Breast epithelium (tissue), 4 donors: ENCODE measurements at regions not wholly inside any gene's neighbourhood (a gene's known extent, or its start where the extent isn't known, plus 50 kb on each side); places are given as distances from the start of the nearest gene placed in this dataset.

Experiments
- DNase-seq, 2 donors: peaks; one replicate each; pipeline ENCODE4 v3.0.0-alpha.2; 2019; ENCODE audit warnings: low spot score in 2 of 2
- H3K27ac ChIP-seq, 2 donors: fragments of 200-600 bp; sonication (generic) in 1 of 2; one replicate each; pipeline ENCODE4 v1.5.1; 2016 to 2019; ENCODE audit warnings: mild to moderate bottlenecking in 1 of 2
- H3K27me3 ChIP-seq, 2 donors: fragments of 200-600 bp; sonication (generic) in 1 of 2; one replicate each; pipeline versions ENCODE4 v1.5.1 to v1.6.0; 2017 to 2019; ENCODE audit warnings: control low read depth in 1 of 2, mild to moderate bottlenecking in 1 of 2
- H3K36me3 ChIP-seq: fragments of 200-600 bp; one replicate; pipeline ENCODE4 v1.5.1; 2019
- H3K4me1 ChIP-seq, 2 donors: fragments of 200-600 bp; sonication (generic); one replicate each; pipeline ENCODE4 v1.5.1; 2016 to 2019; ENCODE audit warnings: control low read depth in 1 of 2
- H3K4me3 ChIP-seq, 3 donors: fragments of 200-600 bp; sonication (generic); 1 replicate in 2 of 3; 2 replicates in 1 of 3; pipeline ENCODE4 v1.5.1; 2016 to 2019; ENCODE audit warnings: mild to moderate bottlenecking in 3 of 3, moderate library complexity in 2 of 3
- H3K9me3 ChIP-seq, 2 donors: fragments of 200-600 bp; sonication (generic) in 1 of 2; one replicate each; pipeline ENCODE4 v1.5.1; 2016 to 2019; ENCODE audit warnings: control low read depth in 1 of 2
- CTCF ChIP-seq, 3 donors: fragments of 450-650 bp; IDR thresholded peaks; one replicate each; pipeline ENCODE4 v1.5.1; 2016 to 2017; ENCODE audit warnings: antibody characterized with exemption in 3 of 3, mild to moderate bottlenecking in 3 of 3, moderate library complexity in 3 of 3
- POLR2A ChIP-seq: fragments of 450-650 bp; IDR thresholded peaks from one replicate; pipeline ENCODE4 v1.6.1; 2016; ENCODE audit warnings: antibody characterized with exemption, mild to moderate bottlenecking, moderate library complexity
- POLR2AphosphoS5 ChIP-seq, 3 donors: sonication (generic); formaldehyde crosslinking; IDR thresholded peaks; one replicate each; pipeline ENCODE4 v1.6.1; 2017; ENCODE audit warnings: antibody characterized with exemption in 3 of 3
- intact Hi-C: fragments of 100-400 bp; cut with DNase I; formaldehyde crosslinking; loops from one replicate; pipeline ENCODE4 v1.15.1; 2023; ENCODE audit warnings: low total_unique reads

DNA sequence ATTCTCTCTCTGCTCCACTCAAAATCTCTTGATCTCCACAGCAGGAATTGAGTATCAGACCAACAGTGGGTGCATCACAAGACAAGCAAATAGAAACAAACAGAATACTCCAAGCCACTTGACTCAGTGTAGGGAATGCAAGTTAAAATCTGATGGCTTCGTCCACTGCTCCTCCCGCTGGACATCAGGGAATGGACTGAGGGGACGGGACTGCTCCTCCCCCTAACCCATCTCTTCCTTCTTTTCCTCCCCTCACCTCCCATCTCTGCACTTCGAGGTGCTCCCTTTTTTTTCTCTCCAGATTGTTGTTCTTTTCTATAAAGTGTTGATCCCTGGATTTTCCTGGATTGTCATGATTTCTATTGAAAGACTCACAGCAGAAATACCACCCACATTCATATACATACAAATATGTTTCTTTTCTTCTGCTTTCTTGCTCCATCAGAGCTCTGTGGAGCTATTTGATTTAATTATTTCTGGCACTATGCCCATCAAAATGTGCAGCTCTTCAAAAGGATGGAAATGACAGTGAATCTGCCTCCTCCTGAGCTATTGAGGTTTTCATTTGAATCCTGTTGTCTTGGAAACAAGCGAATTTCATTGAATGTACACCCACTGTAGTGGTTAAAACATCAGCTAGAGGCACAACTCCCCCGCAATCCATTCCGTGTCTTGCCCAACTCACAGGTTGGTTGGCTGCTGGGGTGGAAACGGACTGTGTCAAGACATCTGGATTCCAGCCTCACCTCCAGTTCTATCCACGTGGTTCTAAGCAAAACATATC, 199.7 kb downstream of the SPTSSA start:
- no peaks in the 10 kb centered on the region for H3K9me3 ChIP-seq
- no peak overlapping the region for H3K4me3 ChIP-seq
- H3K4me1 ChIP-seq = no peaks in the 10 kb centered on the region
- TF ChIP-seq POLR2AphosphoS5 (IDR thresholded peaks at IDR 0.05) (no peak), POLR2A (no peak), CTCF (IDR thresholded peaks at IDR 0.05) (no peak)
- DNase-seq = no peak
- H3K36me3 ChIP-seq = no peaks in the 10 kb centered on the region
- H3K27ac ChIP-seq = no peak overlapping the region
- no peaks in the 10 kb centered on the region for H3K27me3 ChIP-seq
- intact Hi-C loops = no loop called here

GRCh38 chr14:34259996-34260395, 202.0 kb downstream of the SPTSSA start:
- Histone ChIP-seq H3K4me1 (no peaks in the 10 kb centered on the region), H3K36me3 (no peaks in the 10 kb centered on the region), H3K27ac (no peak overlapping the region), H3K4me3 (no peak overlapping the region), H3K27me3 (no peaks in the 10 kb centered on the region), H3K9me3 (no peaks in the 10 kb centered on the region)
- no peak for TF ChIP-seq CTCF (IDR thresholded peaks at IDR 0.05)
- TF ChIP-seq POLR2AphosphoS5 (IDR thresholded peaks at IDR 0.05) = no peak
- TF ChIP-seq POLR2A = no peak
- DNase-seq = no peak
- intact Hi-C loops = no loop called here

DNA sequence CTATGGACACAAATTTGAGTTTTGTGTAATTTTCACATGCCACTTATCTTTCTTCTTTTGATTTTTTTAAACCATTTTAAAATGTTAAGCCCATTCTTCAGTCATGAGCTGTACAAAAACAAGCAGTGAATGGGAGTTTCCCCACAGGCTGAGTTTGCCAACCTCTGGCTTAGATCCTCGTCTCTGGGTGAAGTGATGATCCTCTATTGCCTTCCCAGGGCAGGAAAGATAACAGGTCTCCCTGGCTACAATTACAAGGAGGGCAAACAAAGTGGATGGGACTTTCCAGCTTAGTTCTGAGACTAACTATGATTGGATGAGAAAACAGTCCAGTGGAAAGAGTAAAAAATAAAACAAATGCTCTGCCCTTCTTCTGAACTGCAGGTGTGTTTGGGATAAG, 203.7 kb downstream of the SPTSSA start:
- H3K27me3 ChIP-seq = no peaks in the 10 kb centered on the region
- intact Hi-C loops = no loop called here
- H3K27ac ChIP-seq = no peak overlapping the region
- H3K36me3 ChIP-seq = no peaks in the 10 kb centered on the region
- no peaks in the 10 kb centered on the region for H3K9me3 ChIP-seq
- no peak for TF ChIP-seq POLR2A
- TF ChIP-seq POLR2AphosphoS5 (IDR thresholded peaks at IDR 0.05) = no peak
- TF ChIP-seq CTCF (IDR thresholded peaks at IDR 0.05) = no peak
- H3K4me1 ChIP-seq = no peaks in the 10 kb centered on the region
- H3K4me3 ChIP-seq = no peak overlapping the region
- DNase-seq = no peak

GRCh38 chr14:34257505-34257904, 204.5 kb downstream of the SPTSSA start:
- DNase-seq = no peak
- Histone ChIP-seq H3K4me3 (no peak overlapping the region), H3K27me3 (no peaks in the 10 kb centered on the region), H3K36me3 (no peaks in the 10 kb centered on the region), H3K4me1 (no peaks in the 10 kb centered on the region), H3K27ac (no peak overlapping the region), H3K9me3 (no peaks in the 10 kb centered on the region)
- TF ChIP-seq CTCF (IDR thresholded peaks at IDR 0.05) (no peak), POLR2A (no peak), POLR2AphosphoS5 (IDR thresholded peaks at IDR 0.05) (no peak)
- intact Hi-C loops = no loop called here

DNA sequence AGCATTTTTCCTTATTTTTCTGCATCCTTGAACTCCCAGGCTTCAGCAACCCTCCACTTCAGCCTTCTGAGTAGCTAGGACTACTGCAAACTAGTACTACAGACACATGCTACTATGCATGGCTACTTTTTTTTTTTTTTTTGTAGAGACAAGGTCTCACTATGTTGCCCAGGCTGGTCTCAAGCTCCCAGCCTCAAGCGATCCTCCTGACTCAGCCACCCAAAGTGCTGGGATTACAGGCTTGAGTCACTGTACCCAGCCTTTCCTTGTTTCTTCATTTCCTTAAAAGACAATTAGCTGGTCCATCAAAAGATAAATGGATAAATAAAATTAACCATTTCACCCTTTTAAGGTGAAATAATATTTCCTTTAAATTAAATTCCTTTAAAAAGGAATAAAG, 205.8 kb downstream of the SPTSSA start:
- no peaks in the 10 kb centered on the region for H3K36me3 ChIP-seq
- no peak overlapping the region for H3K27ac ChIP-seq
- H3K4me3 ChIP-seq = no peak overlapping the region
- H3K9me3 ChIP-seq = no peaks in the 10 kb centered on the region
- no peak for DNase-seq
- H3K27me3 ChIP-seq = no peaks in the 10 kb centered on the region
- no peaks in the 10 kb centered on the region for H3K4me1 ChIP-seq
- TF ChIP-seq POLR2AphosphoS5 (IDR thresholded peaks at IDR 0.05) = no peak
- intact Hi-C loops = no loop called here
